Body of pancreas (tissue), 4 donors: ENCODE measurements at regions not wholly inside any gene's neighbourhood (a gene's known extent, or its start where the extent isn't known, plus 50 kb on each side); places are given as distances from the start of the nearest gene placed in this dataset.

Experiments
- POLR2A ChIP-seq, 3 donors: fragments of 450-650 bp; IDR thresholded peaks; one replicate each; pipeline ENCODE4 v1.6.1; 2016; ENCODE audit warnings: antibody characterized with exemption in 3 of 3, mild to moderate bottlenecking in 2 of 3
- TF ChIP-seq, protein P1 (sequence below), 7 experiments: fragments of 450-650 bp in 4 of 7; fragments of 200-600 bp in 3 of 7; sonication (generic) in 3 of 7; IDR thresholded peaks; one replicate each; pipeline ENCODE4 v1.5.1; 2016 to 2019; ENCODE audit warnings: antibody characterized with exemption in 7 of 7

DNA sequence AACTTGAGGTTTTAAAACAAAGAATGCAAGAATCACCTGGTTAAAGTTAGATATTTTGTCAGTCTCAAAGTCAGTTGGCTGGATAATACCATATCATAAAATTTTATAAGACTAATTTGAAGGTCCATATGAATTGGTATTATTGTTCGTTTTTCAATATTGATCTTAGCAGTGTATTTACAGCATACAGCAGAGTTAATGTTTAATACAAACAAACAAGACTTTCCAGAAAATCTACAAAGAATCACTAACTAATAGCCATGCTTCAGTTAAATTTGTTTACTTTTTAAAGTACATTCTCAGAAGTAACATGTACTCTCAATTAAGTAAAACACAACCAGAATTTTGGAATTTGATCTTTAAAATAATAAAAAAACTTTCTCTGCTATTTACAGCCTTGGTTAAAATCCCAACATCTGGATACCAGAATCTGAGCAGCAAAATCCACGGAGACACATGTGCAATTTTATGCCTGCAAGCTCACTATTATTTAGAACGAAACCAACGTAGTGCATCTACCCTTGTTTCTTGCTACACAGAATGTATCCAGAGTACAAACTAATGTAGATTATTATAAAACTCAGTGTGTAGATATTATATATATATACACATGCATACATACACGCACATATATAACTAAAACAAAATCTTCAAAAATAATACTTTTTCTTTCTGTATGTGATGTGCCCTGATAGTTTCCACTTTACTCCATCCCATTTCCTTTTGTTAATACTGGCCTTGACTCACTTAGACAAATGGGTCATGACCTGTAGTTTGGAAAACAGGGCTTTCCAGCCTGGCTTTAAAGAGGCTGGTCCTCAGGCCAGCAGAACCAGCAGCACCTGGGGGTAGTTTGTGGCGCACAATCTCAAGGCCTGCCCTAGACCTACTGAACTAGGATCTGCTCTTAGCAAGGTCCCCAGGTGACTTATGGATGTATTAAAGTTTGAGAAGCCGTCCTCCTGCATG, 63.6 kb upstream of the ERG start:
- TF ChIP-seq, protein P1, sequence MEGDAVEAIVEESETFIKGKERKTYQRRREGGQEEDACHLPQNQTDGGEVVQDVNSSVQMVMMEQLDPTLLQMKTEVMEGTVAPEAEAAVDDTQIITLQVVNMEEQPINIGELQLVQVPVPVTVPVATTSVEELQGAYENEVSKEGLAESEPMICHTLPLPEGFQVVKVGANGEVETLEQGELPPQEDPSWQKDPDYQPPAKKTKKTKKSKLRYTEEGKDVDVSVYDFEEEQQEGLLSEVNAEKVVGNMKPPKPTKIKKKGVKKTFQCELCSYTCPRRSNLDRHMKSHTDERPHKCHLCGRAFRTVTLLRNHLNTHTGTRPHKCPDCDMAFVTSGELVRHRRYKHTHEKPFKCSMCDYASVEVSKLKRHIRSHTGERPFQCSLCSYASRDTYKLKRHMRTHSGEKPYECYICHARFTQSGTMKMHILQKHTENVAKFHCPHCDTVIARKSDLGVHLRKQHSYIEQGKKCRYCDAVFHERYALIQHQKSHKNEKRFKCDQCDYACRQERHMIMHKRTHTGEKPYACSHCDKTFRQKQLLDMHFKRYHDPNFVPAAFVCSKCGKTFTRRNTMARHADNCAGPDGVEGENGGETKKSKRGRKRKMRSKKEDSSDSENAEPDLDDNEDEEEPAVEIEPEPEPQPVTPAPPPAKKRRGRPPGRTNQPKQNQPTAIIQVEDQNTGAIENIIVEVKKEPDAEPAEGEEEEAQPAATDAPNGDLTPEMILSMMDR (IDR thresholded peaks at IDR 0.05), result no peak
- no peak for TF ChIP-seq POLR2A (IDR thresholded peaks at IDR 0.05)
